IPS-NIHi11 (cell line): ENCODE measurements at regions not wholly inside any gene's neighbourhood (a gene's known extent, or its start where the extent isn't known, plus 50 kb on each side); places are given as distances from the start of the nearest gene placed in this dataset.

Experiments
- DNase-seq: peaks from one replicate; pipeline ENCODE4 v3.0.0; 2012; ENCODE audit warnings: mixed read lengths, low spot score

GRCh38 chr2:196361606-196362326 lies 190.4 kb upstream of the STK17B start:
- DNase-seq: no peak

GRCh38 chr2:196362973-196363549 lies 191.7 kb upstream of the STK17B start:
- no peak for DNase-seq

GRCh38 chr2:196365145-196365544 lies 193.8 kb upstream of the STK17B start:
- DNase-seq: no peak

GRCh38 chr2:196365923-196366322 lies 194.5 kb upstream of the STK17B start:
- DNase-seq: no peak

- DNase-seq: no peak
These were observed 196.3 kb upstream of the STK17B start for GRCh38 chr2:196367633-196368032.

GRCh38 chr2:196368546-196369225 lies 197.3 kb upstream of the STK17B start:
- no peak for DNase-seq

- no peak for DNase-seq
These were observed 198.6 kb upstream of the STK17B start for GRCh38 chr2:196369967-196370366.

- no peak for DNase-seq
These were observed 199.0 kb upstream of the STK17B start for GRCh38 chr2:196370381-196370780.

GRCh38 chr2:196372276-196372809 lies 201.0 kb upstream of the STK17B start:
- no peak for DNase-seq

- DNase-seq: no peak
These were observed 201.7 kb upstream of the STK17B start for GRCh38 chr2:196372811-196373664.

- no peak for DNase-seq
These were observed 205.9 kb upstream of the STK17B start for GRCh38 chr2:196376984-196377877.

GRCh38 chr2:196379600-196379999 lies 208.2 kb upstream of the STK17B start:
- DNase-seq: no peak

GRCh38 chr2:196380098-196380497 lies 208.7 kb upstream of the STK17B start:
- DNase-seq: no peak

GRCh38 chr2:196380575-196380974 lies 209.2 kb upstream of the STK17B start:
- DNase-seq: no peak

GRCh38 chr2:196381464-196381863 lies 210.1 kb upstream of the STK17B start:
- no peak for DNase-seq

- no peak for DNase-seq
These were observed 212.4 kb upstream of the STK17B start for GRCh38 chr2:196383799-196384198.

GRCh38 chr2:196384729-196385128 lies 213.4 kb upstream of the STK17B start:
- no peak for DNase-seq

GRCh38 chr2:196389670-196390069 lies 218.3 kb upstream of the STK17B start:
- no peak for DNase-seq

GRCh38 chr2:196390243-196391148 lies 219.1 kb upstream of the STK17B start:
- no peak for DNase-seq

GRCh38 chr2:196391149-196391479 lies 219.7 kb upstream of the STK17B start:
- no peak for DNase-seq
